HepG2 (cell line): ENCODE measurements at regions not wholly inside any gene's neighbourhood (a gene's known extent, or its start where the extent isn't known, plus 50 kb on each side); places are given as distances from the start of the nearest gene placed in this dataset.

ENCODE experiments used
- ATAC-seq: fragments of 200-7000 bp; cut with Tn5 transposase; 3 replicates; pipeline ENCODE4 v1.9.1; 2020; ENCODE audit warnings: mild to moderate bottlenecking, moderate library complexity
- BruUV-seq: library from RNA; stranded (reverse); fragments of 400-500 nt; replicated peaks from 2 replicates; lab custom pipeline; 2021; lab: Mats Ljungman, UMichigan
- CTCF ChIA-PET: fragments of 300-600 bp; formaldehyde crosslinking; extraction: SDS; loops from one replicate; lab custom pipeline; 2021; ENCODE audit warnings: low total read pairs, inconsistent platforms, low intra/inter-chr PET ratio; lab: Yijun Ruan, JAX
- POLR2A ChIA-PET: fragments of 350-600 bp; sonication (Branson Sonifier 250); formaldehyde crosslinking; loops from one replicate; lab custom pipeline; 2020; ENCODE audit warnings: antibody characterized with exemption, inconsistent platforms; lab: Yijun Ruan, JAX
- DNase-seq: peaks from one replicate; pipeline ENCODE4 v3.0.0-alpha.2; 2015; ENCODE audit warnings: low spot score
- FAIRE-seq: peaks from 3 replicates; lab custom pipeline; 2011; peaks lifted over from hg19 to GRCh38; lab: Jason Lieb, UNC
- H2AFZ ChIP-seq: one replicate; pipeline ENCODE4 v1.6.1; 2011; ENCODE audit warnings: low read length, inconsistent platforms
- H3K27ac ChIP-seq: fragments of 300-600 bp; 3 replicates; pipeline ENCODE4 v1.8.0; 2011; ENCODE audit warnings: mixed run types, mild to moderate bottlenecking, mixed read lengths, low read length, inconsistent platforms; ENCODE audit not compliant: insufficient read depth; ENCODE audit errors: extremely low read length
- H3K27me3 ChIP-seq, 2 experiments: fragments of 200-600 bp in 1 of 2; 2 replicates in 1 of 2; 3 replicates in 1 of 2; pipeline versions ENCODE4 v1.6.0 to v1.8.0; 2011; ENCODE audit warnings: low read length in 2 of 2, mild to moderate bottlenecking in 2 of 2, moderate library complexity in 2 of 2, inconsistent platforms in 1 of 2; ENCODE audit not compliant: insufficient read depth in 2 of 2, control insufficient read depth in 1 of 2
- H3K36me3 ChIP-seq, 2 experiments: fragments of 200-600 bp in 1 of 2; replicated peaks in 1 of 2; 2 replicates in 1 of 2; 3 replicates in 1 of 2; pipeline versions ENCODE4 v1.5.1 to v1.8.0; 2011; ENCODE audit warnings: low read length in 2 of 2, inconsistent platforms in 1 of 2; ENCODE audit not compliant: insufficient read depth in 2 of 2, control insufficient read depth in 1 of 2
- H3K4me1 ChIP-seq: 2 replicates; pipeline ENCODE4 v1.5.1; 2012; ENCODE audit warnings: low read length, inconsistent platforms; ENCODE audit not compliant: insufficient read depth
- H3K4me2 ChIP-seq: 2 replicates; pipeline ENCODE4 v1.6.0; 2011; ENCODE audit warnings: low read depth, low read length, inconsistent platforms
- H3K4me3 ChIP-seq, 3 experiments: fragments of 200-600 bp in 1 of 3; sonication (generic), shearing (Covaris generic) in 1 of 3; replicated peaks in 1 of 3; 2 replicates each; pipeline ENCODE4 v1.5.1; 2011 to 2016; ENCODE audit warnings: low read length in 3 of 3, inconsistent platforms in 2 of 3, low read depth in 2 of 3, mild to moderate bottlenecking in 2 of 3, control low read depth in 1 of 3, mixed read lengths in 1 of 3; ENCODE audit not compliant: insufficient read depth in 1 of 3
- H3K79me2 ChIP-seq: one replicate; pipeline ENCODE4 v1.6.1; 2011; ENCODE audit warnings: low read length, inconsistent platforms; ENCODE audit not compliant: insufficient read depth
- H3K9ac ChIP-seq: 2 replicates; pipeline ENCODE4 v1.6.0; 2011; ENCODE audit warnings: mild to moderate bottlenecking, low read depth, low read length, inconsistent platforms; ENCODE audit not compliant: insufficient read depth
- H3K9me3 ChIP-seq: 2 replicates; pipeline ENCODE4 v1.5.1; 2012; ENCODE audit warnings: mild to moderate bottlenecking, low read length
- H4K20me1 ChIP-seq: 2 replicates; pipeline ENCODE4 v1.6.0; 2011; ENCODE audit warnings: inconsistent platforms, mild to moderate bottlenecking, low read length, moderate library complexity; ENCODE audit not compliant: insufficient read depth
- MED13 ChIP-seq: sonication (generic); formaldehyde crosslinking; IDR thresholded peaks from 2 replicates; pipeline ENCODE4 v1.5.0; 2020; ENCODE audit warnings: missing genetic modification reagents
- UBTF ChIP-seq: sonication (generic); formaldehyde crosslinking; IDR thresholded peaks from 2 replicates; pipeline ENCODE4 v1.4.0; 2020; ENCODE audit warnings: mild to moderate bottlenecking, missing genetic modification reagents
- ZFP62 ChIP-seq: sonication (generic); formaldehyde crosslinking; IDR thresholded peaks from 2 replicates; pipeline ENCODE4 v1.4.0; 2020; ENCODE audit warnings: missing genetic modification reagents
- ZNF34 ChIP-seq: sonication (generic); formaldehyde crosslinking; IDR thresholded peaks from 2 replicates; pipeline ENCODE4 v1.4.0; 2020; ENCODE audit warnings: mild to moderate bottlenecking, missing genetic modification reagents, borderline replicate concordance
- WGBS: methylation state at CpG from one replicate; pipeline ENCODE4 v1.1.6; 2017; ENCODE audit warnings: low lambda C conversion rate; 5-methylcytosine and 5-hydroxymethylcytosine counted together
- in situ Hi-C: cut with HindIII; loops from 2 replicates; pipeline ENCODE4 v1.10.0; 2017; ENCODE audit warnings: low pct_unique_long_range_greater_than_20kb; ENCODE audit not compliant: extremely low pct_ligation_motif_present
- intact Hi-C: fragments of 100-400 bp; cut with micrococcal nuclease; formaldehyde crosslinking; loops from one replicate; pipeline ENCODE4 v1.10.0; 2022; ENCODE audit not compliant: unreplicated experiment
- TF ChIP-seq, protein P1 (sequence below): sonication (generic); formaldehyde crosslinking; IDR thresholded peaks from 2 replicates; pipeline ENCODE4 v1.4.0; 2020; ENCODE audit warnings: missing genetic modification reagents
- TF ChIP-seq, protein P2 (sequence below): sonication (generic); formaldehyde crosslinking; IDR thresholded peaks from 2 replicates; pipeline ENCODE4 v1.8.0; 2022; ENCODE audit warnings: missing genetic modification reagents, mild to moderate bottlenecking, borderline replicate concordance
- TF ChIP-seq, protein P3 (sequence below): sonication (generic); formaldehyde crosslinking; IDR thresholded peaks from 2 replicates; pipeline ENCODE4 v1.8.1; 2022; ENCODE audit warnings: mild to moderate bottlenecking, missing genetic modification reagents
- TF ChIP-seq, protein P4 (sequence below): sonication (generic); formaldehyde crosslinking; IDR thresholded peaks from 2 replicates; pipeline ENCODE4 v1.8.0; 2022; ENCODE audit warnings: missing genetic modification reagents, mild to moderate bottlenecking, inconsistent platforms, borderline replicate concordance

DNA sequence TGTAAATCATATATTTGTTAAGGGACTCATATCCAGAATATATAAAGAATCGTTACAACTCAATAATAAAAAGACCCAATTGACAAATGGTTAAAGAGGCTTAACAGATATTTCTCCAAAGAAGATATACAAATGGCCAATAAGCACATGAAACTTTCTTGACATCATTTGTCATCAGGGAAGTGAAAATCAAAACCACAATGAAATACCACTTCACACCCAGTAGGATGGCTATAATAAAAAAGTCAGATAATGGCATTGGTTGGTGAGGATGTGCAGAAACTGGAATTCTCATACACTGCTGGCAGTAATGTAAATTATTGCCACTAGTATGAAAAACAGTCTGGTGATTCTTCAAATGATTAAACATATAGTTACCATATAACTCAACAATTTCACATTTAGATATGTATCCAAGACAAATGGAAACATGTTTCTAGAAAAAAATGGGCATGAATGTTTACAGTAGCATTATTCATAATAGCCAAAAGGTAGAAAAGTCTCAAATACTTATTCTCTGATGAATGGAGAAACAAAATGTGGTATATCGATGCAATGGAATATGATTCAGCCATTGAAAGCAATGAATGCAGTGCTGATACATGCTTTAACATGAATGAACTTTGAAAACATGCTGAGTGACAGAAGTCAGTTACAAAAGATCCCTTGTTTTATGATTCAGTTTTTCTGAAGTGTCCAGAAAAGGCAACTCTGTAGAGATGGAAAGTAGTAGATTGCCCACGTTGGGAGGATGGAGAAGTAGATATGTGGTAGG, 304.6 kb upstream of the ZEB2 start:
- WGBS: under 1% methylated on average over 3 of the region's 3 CpGs
- Histone ChIP-seq H3K9me3 (peaks cover 5% of the 10 kb centered on the region; the same call in 1 of the 2 replicates), H3K4me3 (no peak overlapping the region), H3K27ac (no peak overlapping the region), H4K20me1 (no peaks in the 10 kb centered on the region), H2AFZ (no peak overlapping the region), H3K4me2 (no peak overlapping the region), H3K27me3 (no peaks in the 10 kb centered on the region), H3K4me1 (no peaks in the 10 kb centered on the region), H3K9ac (no peak overlapping the region), H3K79me2 (no peaks in the 10 kb centered on the region), H3K36me3 (no peaks in the 10 kb centered on the region)
- ATAC-seq: no peak
- POLR2A ChIA-PET: no interaction called here
- BruUV-seq: no TSS peak
- in situ Hi-C loops (no loop called here), intact Hi-C loops (no loop called here)
- CTCF ChIA-PET: no interaction called here
- FAIRE-seq: no peak
- no peak for DNase-seq
- TF ChIP-seq ZNF34 (CRISPR knock-in tag): no peak
- TF ChIP-seq, protein P1, sequence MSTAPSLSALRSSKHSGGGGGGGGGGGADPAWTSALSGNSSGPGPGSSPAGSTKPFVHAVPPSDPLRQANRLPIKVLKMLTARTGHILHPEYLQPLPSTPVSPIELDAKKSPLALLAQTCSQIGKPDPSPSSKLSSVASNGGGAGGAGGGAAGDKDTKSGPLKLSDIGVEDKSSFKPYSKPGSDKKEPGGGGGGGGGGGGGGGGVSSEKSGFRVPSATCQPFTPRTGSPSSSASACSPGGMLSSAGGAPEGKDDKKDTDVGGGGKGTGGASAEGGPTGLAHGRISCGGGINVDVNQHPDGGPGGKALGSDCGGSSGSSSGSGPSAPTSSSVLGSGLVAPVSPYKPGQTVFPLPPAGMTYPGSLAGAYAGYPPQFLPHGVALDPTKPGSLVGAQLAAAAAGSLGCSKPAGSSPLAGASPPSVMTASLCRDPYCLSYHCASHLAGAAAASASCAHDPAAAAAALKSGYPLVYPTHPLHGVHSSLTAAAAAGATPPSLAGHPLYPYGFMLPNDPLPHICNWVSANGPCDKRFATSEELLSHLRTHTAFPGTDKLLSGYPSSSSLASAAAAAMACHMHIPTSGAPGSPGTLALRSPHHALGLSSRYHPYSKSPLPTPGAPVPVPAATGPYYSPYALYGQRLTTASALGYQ (CRISPR knock-in tag): no peak
- no peak for TF ChIP-seq MED13 (CRISPR knock-in tag)
- TF ChIP-seq ZFP62 (CRISPR knock-in tag): no peak
- TF ChIP-seq, protein P2, sequence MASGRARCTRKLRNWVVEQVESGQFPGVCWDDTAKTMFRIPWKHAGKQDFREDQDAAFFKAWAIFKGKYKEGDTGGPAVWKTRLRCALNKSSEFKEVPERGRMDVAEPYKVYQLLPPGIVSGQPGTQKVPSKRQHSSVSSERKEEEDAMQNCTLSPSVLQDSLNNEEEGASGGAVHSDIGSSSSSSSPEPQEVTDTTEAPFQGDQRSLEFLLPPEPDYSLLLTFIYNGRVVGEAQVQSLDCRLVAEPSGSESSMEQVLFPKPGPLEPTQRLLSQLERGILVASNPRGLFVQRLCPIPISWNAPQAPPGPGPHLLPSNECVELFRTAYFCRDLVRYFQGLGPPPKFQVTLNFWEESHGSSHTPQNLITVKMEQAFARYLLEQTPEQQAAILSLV (CRISPR knock-in tag): no peak
- no peak for TF ChIP-seq UBTF
- TF ChIP-seq, protein P3, sequence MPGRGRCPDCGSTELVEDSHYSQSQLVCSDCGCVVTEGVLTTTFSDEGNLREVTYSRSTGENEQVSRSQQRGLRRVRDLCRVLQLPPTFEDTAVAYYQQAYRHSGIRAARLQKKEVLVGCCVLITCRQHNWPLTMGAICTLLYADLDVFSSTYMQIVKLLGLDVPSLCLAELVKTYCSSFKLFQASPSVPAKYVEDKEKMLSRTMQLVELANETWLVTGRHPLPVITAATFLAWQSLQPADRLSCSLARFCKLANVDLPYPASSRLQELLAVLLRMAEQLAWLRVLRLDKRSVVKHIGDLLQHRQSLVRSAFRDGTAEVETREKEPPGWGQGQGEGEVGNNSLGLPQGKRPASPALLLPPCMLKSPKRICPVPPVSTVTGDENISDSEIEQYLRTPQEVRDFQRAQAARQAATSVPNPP (CRISPR knock-in tag): no peak
- TF ChIP-seq, protein P4, sequence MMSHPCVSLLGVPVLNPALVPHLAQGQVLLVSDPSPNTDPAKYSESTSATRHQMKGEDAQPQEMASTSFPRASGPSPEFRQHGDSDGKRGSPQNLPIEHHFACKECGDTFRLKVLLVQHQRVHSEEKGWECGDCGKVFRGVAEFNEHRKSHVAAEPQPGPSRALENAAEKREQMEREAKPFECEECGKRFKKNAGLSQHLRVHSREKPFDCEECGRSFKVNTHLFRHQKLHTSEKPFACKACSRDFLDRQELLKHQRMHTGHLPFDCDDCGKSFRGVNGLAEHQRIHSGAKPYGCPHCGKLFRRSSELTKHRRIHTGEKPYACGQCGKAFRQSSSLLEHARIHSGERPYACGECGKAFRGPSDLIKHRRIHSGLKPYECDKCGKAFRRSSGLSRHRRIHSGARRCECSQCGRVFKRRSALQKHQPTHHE: no peak
